Activated T-cell treated with anti-CD3 and anti-CD28 coated beads, Interleukin-2, amount 50 U/mL, for 24 hours (primary cell): ENCODE measurements at regions not wholly inside any gene's neighbourhood (a gene's known extent, or its start where the extent isn't known, plus 50 kb on each side); places are given as distances from the start of the nearest gene placed in this dataset.
"Not testable (repeated sequence)": the region's sequence is repeated elsewhere in the genome, so short reads cannot be mapped to it uniquely, and the experiment has no call there.

ENCODE experiments used
- DNase-seq: peaks from one replicate; pipeline ENCODE4 v3.0.0-alpha.2; 2020
- H3K27ac Mint-ChIP-seq: 2 replicates; pipeline ENCODE4 v1.8.0; 2020; ENCODE audit warnings: mild to moderate bottlenecking, mixed read lengths
- H3K27me3 Mint-ChIP-seq: 2 replicates; pipeline ENCODE4 v1.8.0; 2020; ENCODE audit warnings: mixed read lengths
- H3K36me3 Mint-ChIP-seq: 2 replicates; pipeline ENCODE4 v1.8.0; 2020; ENCODE audit warnings: low read depth, mixed read lengths
- H3K4me1 Mint-ChIP-seq: 2 replicates; pipeline ENCODE4 v1.8.0; 2020; ENCODE audit warnings: low read depth, mixed read lengths
- H3K4me3 Mint-ChIP-seq: 2 replicates; pipeline ENCODE4 v1.8.0; 2020; ENCODE audit warnings: mild to moderate bottlenecking, moderate library complexity, mixed read lengths
- H3K9me3 Mint-ChIP-seq: 2 replicates; pipeline ENCODE4 v1.8.0; 2020; ENCODE audit warnings: mixed read lengths

DNA sequence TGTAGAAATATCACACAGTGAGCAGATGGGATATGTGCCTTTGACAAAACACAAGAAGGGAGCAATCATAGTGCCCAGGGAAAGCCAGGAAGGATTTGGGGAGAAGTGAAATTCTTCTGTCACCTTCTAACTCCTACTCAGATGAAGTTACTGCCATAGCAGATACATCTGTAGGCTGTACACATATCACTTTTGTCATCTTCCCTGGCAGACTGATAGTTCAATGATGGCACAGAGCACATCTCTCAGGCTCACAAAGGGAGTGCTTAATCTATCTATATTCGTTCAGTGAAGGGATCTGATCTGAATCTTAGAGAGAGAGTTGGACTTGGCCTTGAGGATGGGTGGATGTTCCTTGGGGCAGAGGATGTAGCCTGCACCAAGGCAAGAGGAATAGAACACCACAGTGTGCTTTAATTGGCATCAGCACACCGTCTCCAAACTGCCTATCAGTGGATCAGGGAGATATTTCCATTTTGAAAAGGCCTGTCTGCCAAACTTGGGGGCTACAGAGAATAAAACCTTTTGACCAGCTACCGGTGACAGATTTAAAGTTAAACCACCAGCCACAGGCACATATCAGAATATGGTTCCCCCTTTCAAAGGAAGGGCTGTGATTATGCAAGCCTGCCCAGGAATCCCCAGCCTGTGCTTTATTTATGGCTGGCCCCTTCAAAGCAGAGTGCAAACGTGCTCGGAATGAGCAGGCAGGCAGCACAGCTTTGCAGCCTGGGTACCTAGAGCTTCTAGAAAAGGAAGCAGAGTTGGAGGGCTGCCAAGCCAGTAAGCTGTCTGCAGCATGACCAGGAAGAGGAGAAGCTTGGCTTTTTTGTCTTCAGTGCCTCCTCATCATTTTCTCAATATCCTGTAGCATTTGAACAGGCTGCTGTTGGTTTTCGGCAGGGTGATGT lies 165.5 kb upstream of the DYRK2 start:
- Mint-ChIP-seq H3K27me3 (no peaks in the 10 kb centered on the region), H3K27ac (peak overlapping the region; percentile 10), H3K9me3 (peaks cover 7% of the 10 kb centered on the region), H3K36me3 (peaks cover 7% of the 10 kb centered on the region), H3K4me3 (no peak overlapping the region), H3K4me1 (peaks cover 42% of the 10 kb centered on the region)
- peak; percentile 62 for DNase-seq

GRCh38 chr12:67483871-67484554 lies 164.5 kb upstream of the DYRK2 start:
- no peak overlapping the region for H3K27ac Mint-ChIP-seq
- H3K36me3 Mint-ChIP-seq: peaks cover 9% of the 10 kb centered on the region

DNA sequence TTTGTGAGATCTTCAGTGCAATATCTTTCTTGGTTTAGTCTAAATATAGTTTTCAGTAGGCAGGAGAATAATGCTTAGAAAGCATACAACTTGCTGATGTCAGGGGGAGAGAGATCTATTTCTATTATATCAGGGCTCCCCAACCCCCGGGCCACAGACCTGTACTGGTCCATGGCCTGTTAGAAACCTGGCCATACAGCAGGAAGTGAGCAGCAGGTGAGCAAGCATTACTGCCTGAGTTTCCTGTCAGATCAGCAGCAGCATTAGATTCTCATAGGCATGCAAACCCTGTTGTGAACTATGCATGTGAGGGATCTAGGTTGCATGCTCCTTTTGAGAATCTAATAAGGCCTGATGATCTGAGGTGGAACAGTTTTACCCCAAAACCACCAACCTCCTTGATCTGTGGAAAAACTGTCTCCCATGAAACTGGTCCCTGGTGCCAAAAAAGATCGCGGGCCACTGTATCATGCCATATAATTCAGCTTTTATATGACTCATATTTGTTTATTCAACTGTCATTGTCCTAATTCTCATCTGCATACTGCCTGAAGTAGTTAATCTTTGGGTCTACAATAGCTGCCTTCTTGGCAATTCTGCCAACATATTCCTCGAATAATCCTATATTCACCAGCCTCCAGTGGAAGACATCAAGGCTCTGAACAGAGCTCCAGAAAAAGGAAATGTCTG lies 163.6 kb upstream of the DYRK2 start:
- Mint-ChIP-seq H3K27me3 (no peaks in the 10 kb centered on the region), H3K4me3 (no peak overlapping the region)
- DNase-seq: no peak

More at GRCh38 chr12:67483871-67484554, 164.5 kb upstream of the DYRK2 start:
- peaks cover 9% of the 10 kb centered on the region for H3K9me3 Mint-ChIP-seq
- H3K4me3 Mint-ChIP-seq: no peak overlapping the region
- H3K27me3 Mint-ChIP-seq: no peaks in the 10 kb centered on the region
- H3K4me1 Mint-ChIP-seq: peaks cover 42% of the 10 kb centered on the region
- DNase-seq: no peak

GRCh38 chr12:67486671-67487070 lies 161.9 kb upstream of the DYRK2 start:
- no peak for DNase-seq
- Mint-ChIP-seq H3K27me3 (no peaks in the 10 kb centered on the region), H3K9me3 (peaks cover 20% of the 10 kb centered on the region), H3K4me1 (peaks cover 40% of the 10 kb centered on the region), H3K27ac (no peak overlapping the region), H3K36me3 (peaks cover 14% of the 10 kb centered on the region), H3K4me3 (no peak overlapping the region)

More for the DNA sequence above, 163.6 kb upstream of the DYRK2 start:
- H3K36me3 Mint-ChIP-seq: peaks cover 14% of the 10 kb centered on the region
- H3K9me3 Mint-ChIP-seq: peaks cover 14% of the 10 kb centered on the region
- H3K4me1 Mint-ChIP-seq: peaks cover 42% of the 10 kb centered on the region
- peak overlapping the region; percentile 1 for H3K27ac Mint-ChIP-seq

- H3K4me1 Mint-ChIP-seq: peaks cover 28% of the 10 kb centered on the region
- H3K4me3 Mint-ChIP-seq, H3K27me3 Mint-ChIP-seq: not testable (repeated sequence)
Measured at GRCh38 chr12:67488349-67488748, 160.2 kb upstream of the DYRK2 start.

GRCh38 chr12:67489007-67489406 lies 159.5 kb upstream of the DYRK2 start:
- peaks cover 30% of the 10 kb centered on the region for H3K9me3 Mint-ChIP-seq
- H3K36me3 Mint-ChIP-seq: peaks cover 14% of the 10 kb centered on the region
- H3K27me3 Mint-ChIP-seq: no peaks in the 10 kb centered on the region
- H3K27ac Mint-ChIP-seq: no peak overlapping the region
- peaks cover 21% of the 10 kb centered on the region for H3K4me1 Mint-ChIP-seq
- no peak for DNase-seq
- no peak overlapping the region for H3K4me3 Mint-ChIP-seq

More at GRCh38 chr12:67488349-67488748, 160.2 kb upstream of the DYRK2 start:
- not testable (repeated sequence) for DNase-seq, H3K27ac Mint-ChIP-seq
- Mint-ChIP-seq H3K9me3 (peaks cover 27% of the 10 kb centered on the region), H3K36me3 (peaks cover 14% of the 10 kb centered on the region)

DNA sequence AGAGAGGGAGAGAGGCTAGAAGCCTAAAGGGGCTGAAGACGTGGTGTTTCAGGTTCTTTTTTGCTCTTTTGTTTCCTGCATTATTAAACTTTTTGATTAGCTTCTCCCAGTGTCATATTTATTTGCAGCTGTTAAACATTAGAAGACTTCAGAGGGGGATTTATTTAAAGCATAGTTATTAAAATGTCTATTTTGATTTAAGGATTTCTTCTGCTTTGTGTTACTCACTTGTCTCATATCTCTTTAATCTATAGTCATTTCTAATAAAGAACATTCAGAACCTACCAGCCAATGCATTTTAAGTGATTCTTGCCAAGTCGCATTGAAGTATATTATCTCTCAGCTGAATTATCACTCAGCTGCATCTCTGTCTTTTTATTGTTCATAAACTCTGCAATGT lies 152.0 kb upstream of the DYRK2 start:
- H3K27ac Mint-ChIP-seq: no peak overlapping the region
- H3K4me3 Mint-ChIP-seq: no peak overlapping the region

GRCh38 chr12:67498991-67499390 lies 149.6 kb upstream of the DYRK2 start:
- no peaks in the 10 kb centered on the region for H3K36me3 Mint-ChIP-seq
- H3K27ac Mint-ChIP-seq: no peak overlapping the region
- H3K4me3 Mint-ChIP-seq: no peak overlapping the region
- DNase-seq: no peak
- H3K4me1 Mint-ChIP-seq: peaks cover 14% of the 10 kb centered on the region
- H3K9me3 Mint-ChIP-seq: no peaks in the 10 kb centered on the region
- no peaks in the 10 kb centered on the region for H3K27me3 Mint-ChIP-seq

More for the DNA sequence above, 152.0 kb upstream of the DYRK2 start:
- DNase-seq: no peak
- Mint-ChIP-seq H3K27me3 (no peaks in the 10 kb centered on the region), H3K4me1 (peaks cover 12% of the 10 kb centered on the region), H3K9me3 (peaks cover 9% of the 10 kb centered on the region), H3K36me3 (no peaks in the 10 kb centered on the region)

DNA sequence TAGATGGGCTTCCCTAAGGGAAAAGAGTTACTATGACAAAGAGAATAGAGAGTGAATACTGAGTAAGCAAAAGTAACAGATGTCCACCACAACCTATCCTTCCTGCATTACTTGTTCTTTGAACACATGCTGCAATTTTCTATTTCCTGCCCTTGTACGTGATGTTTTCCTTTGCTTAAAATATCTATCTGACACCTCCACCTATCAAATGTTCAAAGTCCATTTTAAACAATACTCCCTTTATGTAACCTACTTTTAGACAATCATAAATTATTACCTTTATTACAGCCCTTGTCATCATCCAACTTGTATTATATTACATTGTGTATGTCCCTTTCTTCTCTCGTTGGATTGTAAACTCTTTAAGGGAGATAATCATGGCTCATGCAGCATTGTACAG lies 147.2 kb upstream of the DYRK2 start:
- no peak overlapping the region for H3K27ac Mint-ChIP-seq
- H3K9me3 Mint-ChIP-seq: no peaks in the 10 kb centered on the region
- H3K4me1 Mint-ChIP-seq: peaks cover 14% of the 10 kb centered on the region
- DNase-seq: no peak
- H3K27me3 Mint-ChIP-seq: no peaks in the 10 kb centered on the region
- no peak overlapping the region for H3K4me3 Mint-ChIP-seq
- no peaks in the 10 kb centered on the region for H3K36me3 Mint-ChIP-seq

- DNase-seq: no peak
- H3K4me1 Mint-ChIP-seq: peaks cover 14% of the 10 kb centered on the region
- H3K4me3 Mint-ChIP-seq: no peak overlapping the region
- H3K9me3 Mint-ChIP-seq: no peaks in the 10 kb centered on the region
- H3K27me3 Mint-ChIP-seq: no peaks in the 10 kb centered on the region
- no peak overlapping the region for H3K27ac Mint-ChIP-seq
- H3K36me3 Mint-ChIP-seq: no peaks in the 10 kb centered on the region
Measured at GRCh38 chr12:67504026-67504425, 144.5 kb upstream of the DYRK2 start.

DNA sequence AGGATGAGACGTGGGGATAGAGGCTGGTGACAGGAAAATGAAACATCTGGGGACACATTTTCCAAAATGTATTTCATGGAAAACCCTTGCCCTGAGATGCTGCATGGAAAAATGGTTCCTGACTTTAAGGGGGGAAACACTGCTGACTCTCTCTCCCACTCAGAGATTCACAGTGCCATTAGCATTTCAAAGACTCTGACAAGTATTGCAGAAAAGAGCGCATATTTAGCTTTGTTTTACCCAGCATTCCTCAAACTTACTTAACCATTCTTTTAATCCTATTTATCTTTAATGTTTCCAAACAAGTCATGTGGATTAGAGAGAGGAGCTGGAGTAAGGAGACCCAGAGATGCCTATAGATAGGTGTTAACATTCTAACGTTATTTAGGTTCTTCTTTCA lies 141.8 kb upstream of the DYRK2 start:
- no peaks in the 10 kb centered on the region for H3K27me3 Mint-ChIP-seq
- peaks cover 8% of the 10 kb centered on the region for H3K4me1 Mint-ChIP-seq
- H3K27ac Mint-ChIP-seq: no peak overlapping the region
- H3K4me3 Mint-ChIP-seq: no peak overlapping the region
- no peaks in the 10 kb centered on the region for H3K36me3 Mint-ChIP-seq
- DNase-seq: no peak
- H3K9me3 Mint-ChIP-seq: no peaks in the 10 kb centered on the region

DNA sequence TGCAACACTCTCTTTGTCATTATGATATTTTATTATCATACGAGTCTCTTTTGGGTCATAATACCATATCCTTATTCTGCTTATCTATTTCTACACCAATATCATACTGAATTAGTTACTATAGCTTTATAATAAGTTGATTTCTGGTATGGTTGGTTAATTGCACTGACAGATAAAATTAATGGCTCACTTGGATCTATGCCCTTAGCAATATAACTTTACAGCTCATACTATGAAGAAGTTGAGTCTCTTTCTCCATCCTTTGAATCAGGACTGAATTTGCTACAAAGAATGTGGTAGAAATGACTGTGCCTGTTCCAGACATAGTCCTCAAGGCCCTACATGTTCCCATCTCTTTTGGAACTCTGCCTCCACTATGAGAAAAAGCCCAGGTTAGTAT lies 139.7 kb upstream of the DYRK2 start:
- Mint-ChIP-seq H3K4me1 (peaks cover 18% of the 10 kb centered on the region), H3K4me3 (no peak overlapping the region), H3K27ac (no peak overlapping the region), H3K9me3 (no peaks in the 10 kb centered on the region), H3K36me3 (no peaks in the 10 kb centered on the region), H3K27me3 (no peaks in the 10 kb centered on the region)
- no peak for DNase-seq

GRCh38 chr12:67509666-67510386 lies 138.7 kb upstream of the DYRK2 start:
- no peaks in the 10 kb centered on the region for H3K27me3 Mint-ChIP-seq
- H3K4me1 Mint-ChIP-seq: peaks cover 26% of the 10 kb centered on the region
- DNase-seq: no peak
- no peak overlapping the region for H3K27ac Mint-ChIP-seq
- no peaks in the 10 kb centered on the region for H3K36me3 Mint-ChIP-seq
- no peak overlapping the region for H3K4me3 Mint-ChIP-seq
- H3K9me3 Mint-ChIP-seq: no peaks in the 10 kb centered on the region

GRCh38 chr12:67512061-67512460 lies 136.5 kb upstream of the DYRK2 start:
- Mint-ChIP-seq H3K9me3 (no peaks in the 10 kb centered on the region), H3K36me3 (no peaks in the 10 kb centered on the region), H3K4me3 (no peak overlapping the region), H3K27me3 (no peaks in the 10 kb centered on the region), H3K27ac (no peak overlapping the region), H3K4me1 (peaks cover 49% of the 10 kb centered on the region)
- DNase-seq: no peak
